ENCODE measurements at regions not wholly inside any gene's neighbourhood (a gene's known extent, or its start where the extent isn't known, plus 50 kb on each side); places are given as distances from the start of the nearest gene placed in this dataset.
"Not testable (repeated sequence)": the region's sequence is repeated elsewhere in the genome, so short reads cannot be mapped to it uniquely, and the experiment has no call there.

- Mint-ChIP-seq H3K4me3 (ENCODE audit: low read depth) (no peak overlapping the region), H3K27me3 (no peaks in the 10 kb centered on the region), H3K36me3 (ENCODE audit: insufficient read depth) (peaks cover 2% of the 10 kb centered on the region), H3K9me3 (ENCODE audit: low read depth) (peaks cover 10% of the 10 kb centered on the region), H3K27ac (no peak overlapping the region), H3K4me1 (ENCODE audit: low read depth) (peaks cover 3% of the 10 kb centered on the region)
- no peak for DNase-seq (ENCODE audit: low spot score, unreplicated experiment)
- no peak for TF ChIP-seq CTCF (IDR thresholded peaks at IDR 0.05; ENCODE audit: unreplicated experiment)
These were observed 195.6 kb downstream of the HDGFL1 start for GRCh38 chr6:22765015-22765414.

GRCh38 chr6:22766979-22767378, 197.6 kb downstream of the HDGFL1 start:
- Mint-ChIP-seq H3K4me3 (ENCODE audit: low read depth) (no peak overlapping the region), H3K36me3 (ENCODE audit: insufficient read depth) (peaks cover under 1% of the 10 kb centered on the region), H3K27me3 (no peaks in the 10 kb centered on the region), H3K9me3 (ENCODE audit: low read depth) (peaks cover 8% of the 10 kb centered on the region), H3K27ac (no peak overlapping the region), H3K4me1 (ENCODE audit: low read depth) (peaks cover 5% of the 10 kb centered on the region)
- TF ChIP-seq CTCF (IDR thresholded peaks at IDR 0.05; ENCODE audit: unreplicated experiment): no peak
- no peak for DNase-seq (ENCODE audit: low spot score, unreplicated experiment)

GRCh38 chr6:22770054-22770453, 200.7 kb downstream of the HDGFL1 start:
- no peaks in the 10 kb centered on the region for H3K27me3 Mint-ChIP-seq
- H3K4me1 Mint-ChIP-seq (ENCODE audit: low read depth): peaks cover 5% of the 10 kb centered on the region
- peaks cover 6% of the 10 kb centered on the region for H3K9me3 Mint-ChIP-seq (ENCODE audit: low read depth)

GRCh38 chr6:22774129-22774528, 204.8 kb downstream of the HDGFL1 start:
- Mint-ChIP-seq H3K36me3 (ENCODE audit: insufficient read depth) (peaks cover 5% of the 10 kb centered on the region), H3K9me3 (ENCODE audit: low read depth) (peaks cover 15% of the 10 kb centered on the region), H3K4me1 (ENCODE audit: low read depth) (peaks cover 3% of the 10 kb centered on the region), H3K27ac (no peak overlapping the region), H3K27me3 (no peaks in the 10 kb centered on the region), H3K4me3 (ENCODE audit: low read depth) (no peak overlapping the region)
- no peak for TF ChIP-seq CTCF (IDR thresholded peaks at IDR 0.05; ENCODE audit: unreplicated experiment)
- DNase-seq (ENCODE audit: low spot score, unreplicated experiment): no peak

More at GRCh38 chr6:22770054-22770453, 200.7 kb downstream of the HDGFL1 start:
- Mint-ChIP-seq H3K4me3 (ENCODE audit: low read depth) (no peak overlapping the region), H3K27ac (no peak overlapping the region), H3K36me3 (ENCODE audit: insufficient read depth) (no peaks in the 10 kb centered on the region)
- DNase-seq (ENCODE audit: low spot score, unreplicated experiment): no peak
- no peak for TF ChIP-seq CTCF (IDR thresholded peaks at IDR 0.05; ENCODE audit: unreplicated experiment)

GRCh38 chr6:22778438-22778837, 209.1 kb downstream of the HDGFL1 start:
- DNase-seq (ENCODE audit: low spot score, unreplicated experiment); H3K4me1 Mint-ChIP-seq (ENCODE audit: low read depth); H3K27me3 Mint-ChIP-seq; H3K4me3 Mint-ChIP-seq (ENCODE audit: low read depth); H3K36me3 Mint-ChIP-seq (ENCODE audit: insufficient read depth); H3K27ac Mint-ChIP-seq: not testable (repeated sequence)
- H3K9me3 Mint-ChIP-seq (ENCODE audit: low read depth): peaks cover 23% of the 10 kb centered on the region

GRCh38 chr6:22779062-22779461, 209.7 kb downstream of the HDGFL1 start:
- Mint-ChIP-seq H3K4me1 (ENCODE audit: low read depth) (no peaks in the 10 kb centered on the region), H3K36me3 (ENCODE audit: insufficient read depth) (peaks cover 5% of the 10 kb centered on the region), H3K4me3 (ENCODE audit: low read depth) (no peak overlapping the region), H3K9me3 (ENCODE audit: low read depth) (peaks cover 23% of the 10 kb centered on the region), H3K27me3 (no peaks in the 10 kb centered on the region), H3K27ac (no peak overlapping the region)
- DNase-seq (ENCODE audit: low spot score, unreplicated experiment): no peak
- TF ChIP-seq CTCF (IDR thresholded peaks at IDR 0.05; ENCODE audit: unreplicated experiment): no peak

All from progenitor cell of endocrine pancreas (in vitro differentiated cells).